HepG2 (cell line): ENCODE measurements at regions not wholly inside any gene's neighbourhood (a gene's known extent, or its start where the extent isn't known, plus 50 kb on each side); places are given as distances from the start of the nearest gene placed in this dataset.
A peak's percentile ranks its signal among the peaks of the same experiment; 100 is the strongest.

ENCODE experiments used
- ATAC-seq: fragments of 200-7000 bp; cut with Tn5 transposase; 3 replicates; pipeline ENCODE4 v1.9.1; 2020; ENCODE audit warnings: mild to moderate bottlenecking, moderate library complexity
- BruUV-seq: library from RNA; stranded (reverse); fragments of 400-500 nt; replicated peaks from 2 replicates; lab custom pipeline; 2021; lab: Mats Ljungman, UMichigan
- CTCF ChIA-PET: fragments of 300-600 bp; formaldehyde crosslinking; extraction: SDS; loops from one replicate; lab custom pipeline; 2021; ENCODE audit warnings: low total read pairs, inconsistent platforms, low intra/inter-chr PET ratio; lab: Yijun Ruan, JAX
- POLR2A ChIA-PET: fragments of 350-600 bp; sonication (Branson Sonifier 250); formaldehyde crosslinking; loops from one replicate; lab custom pipeline; 2020; ENCODE audit warnings: antibody characterized with exemption, inconsistent platforms; lab: Yijun Ruan, JAX
- DNase-seq: peaks from one replicate; pipeline ENCODE4 v3.0.0-alpha.2; 2015; ENCODE audit warnings: low spot score
- FAIRE-seq: peaks from 3 replicates; lab custom pipeline; 2011; peaks lifted over from hg19 to GRCh38; lab: Jason Lieb, UNC
- H2AFZ ChIP-seq: one replicate; pipeline ENCODE4 v1.6.1; 2011; ENCODE audit warnings: low read length, inconsistent platforms
- H3K27ac ChIP-seq: fragments of 300-600 bp; 3 replicates; pipeline ENCODE4 v1.8.0; 2011; ENCODE audit warnings: mixed run types, mild to moderate bottlenecking, mixed read lengths, low read length, inconsistent platforms; ENCODE audit not compliant: insufficient read depth; ENCODE audit errors: extremely low read length
- H3K27me3 ChIP-seq, 2 experiments: fragments of 200-600 bp in 1 of 2; 2 replicates in 1 of 2; 3 replicates in 1 of 2; pipeline versions ENCODE4 v1.6.0 to v1.8.0; 2011; ENCODE audit warnings: low read length in 2 of 2, mild to moderate bottlenecking in 2 of 2, moderate library complexity in 2 of 2, inconsistent platforms in 1 of 2; ENCODE audit not compliant: insufficient read depth in 2 of 2, control insufficient read depth in 1 of 2
- H3K36me3 ChIP-seq, 2 experiments: fragments of 200-600 bp in 1 of 2; replicated peaks in 1 of 2; 2 replicates in 1 of 2; 3 replicates in 1 of 2; pipeline versions ENCODE4 v1.5.1 to v1.8.0; 2011; ENCODE audit warnings: low read length in 2 of 2, inconsistent platforms in 1 of 2; ENCODE audit not compliant: insufficient read depth in 2 of 2, control insufficient read depth in 1 of 2
- H3K4me1 ChIP-seq: 2 replicates; pipeline ENCODE4 v1.5.1; 2012; ENCODE audit warnings: low read length, inconsistent platforms; ENCODE audit not compliant: insufficient read depth
- H3K4me2 ChIP-seq: 2 replicates; pipeline ENCODE4 v1.6.0; 2011; ENCODE audit warnings: low read depth, low read length, inconsistent platforms
- H3K4me3 ChIP-seq, 3 experiments: fragments of 200-600 bp in 1 of 3; sonication (generic), shearing (Covaris generic) in 1 of 3; replicated peaks in 1 of 3; 2 replicates each; pipeline ENCODE4 v1.5.1; 2011 to 2016; ENCODE audit warnings: low read length in 3 of 3, inconsistent platforms in 2 of 3, low read depth in 2 of 3, mild to moderate bottlenecking in 2 of 3, control low read depth in 1 of 3, mixed read lengths in 1 of 3; ENCODE audit not compliant: insufficient read depth in 1 of 3
- H3K79me2 ChIP-seq: one replicate; pipeline ENCODE4 v1.6.1; 2011; ENCODE audit warnings: low read length, inconsistent platforms; ENCODE audit not compliant: insufficient read depth
- H3K9ac ChIP-seq: 2 replicates; pipeline ENCODE4 v1.6.0; 2011; ENCODE audit warnings: mild to moderate bottlenecking, low read depth, low read length, inconsistent platforms; ENCODE audit not compliant: insufficient read depth
- H3K9me3 ChIP-seq: 2 replicates; pipeline ENCODE4 v1.5.1; 2012; ENCODE audit warnings: mild to moderate bottlenecking, low read length
- H4K20me1 ChIP-seq: 2 replicates; pipeline ENCODE4 v1.6.0; 2011; ENCODE audit warnings: inconsistent platforms, mild to moderate bottlenecking, low read length, moderate library complexity; ENCODE audit not compliant: insufficient read depth
- ATF3 ChIP-seq: sonication (generic); formaldehyde crosslinking; IDR thresholded peaks from 2 replicates; pipeline ENCODE4 v1.4.0; 2020; ENCODE audit warnings: missing genetic modification reagents
- CREB1 ChIP-seq, 2 experiments: fragments of 450-650 bp in 1 of 2; IDR thresholded peaks; 2 replicates each; pipeline ENCODE4 v1.6.1; 2016 to 2017; ENCODE audit warnings: control low read depth in 1 of 2, mild to moderate bottlenecking in 1 of 2, missing compliant biosample characterization in 1 of 2, missing genetic modification characterization in 1 of 2
- MNT ChIP-seq: fragments of 450-650 bp; IDR thresholded peaks from 2 replicates; pipeline ENCODE4 v1.6.1; 2016
- PHF8 ChIP-seq: sonication (generic); formaldehyde crosslinking; IDR thresholded peaks from 2 replicates; pipeline ENCODE4 v1.5.0; 2020; ENCODE audit warnings: missing genetic modification reagents
- ZNF496 ChIP-seq: sonication (generic); formaldehyde crosslinking; IDR thresholded peaks from 2 replicates; pipeline ENCODE4 v1.8.1; 2023; ENCODE audit warnings: mild to moderate bottlenecking, moderate library complexity, missing genetic modification reagents; ENCODE audit not compliant: insufficient replicate concordance
- ZNF512 ChIP-seq: sonication (generic); formaldehyde crosslinking; IDR thresholded peaks from 2 replicates; pipeline ENCODE4 v1.4.0; 2020; ENCODE audit warnings: mild to moderate bottlenecking, missing genetic modification reagents
- WGBS: methylation state at CpG from one replicate; pipeline ENCODE4 v1.1.6; 2017; ENCODE audit warnings: low lambda C conversion rate; 5-methylcytosine and 5-hydroxymethylcytosine counted together
- in situ Hi-C: cut with HindIII; loops from 2 replicates; pipeline ENCODE4 v1.10.0; 2017; ENCODE audit warnings: low pct_unique_long_range_greater_than_20kb; ENCODE audit not compliant: extremely low pct_ligation_motif_present
- intact Hi-C: fragments of 100-400 bp; cut with micrococcal nuclease; formaldehyde crosslinking; loops from one replicate; pipeline ENCODE4 v1.10.0; 2022; ENCODE audit not compliant: unreplicated experiment
- TF ChIP-seq, protein P1 (sequence below): sonication (generic); formaldehyde crosslinking; IDR thresholded peaks from 2 replicates; pipeline ENCODE4 v1.4.0; 2020; ENCODE audit warnings: mild to moderate bottlenecking, missing genetic modification reagents, borderline replicate concordance
- TF ChIP-seq, protein P2 (sequence below): sonication (generic); formaldehyde crosslinking; IDR thresholded peaks from 2 replicates; pipeline ENCODE4 v1.5.0; 2020; ENCODE audit warnings: missing genetic modification reagents

- TF ChIP-seq, protein P1, sequence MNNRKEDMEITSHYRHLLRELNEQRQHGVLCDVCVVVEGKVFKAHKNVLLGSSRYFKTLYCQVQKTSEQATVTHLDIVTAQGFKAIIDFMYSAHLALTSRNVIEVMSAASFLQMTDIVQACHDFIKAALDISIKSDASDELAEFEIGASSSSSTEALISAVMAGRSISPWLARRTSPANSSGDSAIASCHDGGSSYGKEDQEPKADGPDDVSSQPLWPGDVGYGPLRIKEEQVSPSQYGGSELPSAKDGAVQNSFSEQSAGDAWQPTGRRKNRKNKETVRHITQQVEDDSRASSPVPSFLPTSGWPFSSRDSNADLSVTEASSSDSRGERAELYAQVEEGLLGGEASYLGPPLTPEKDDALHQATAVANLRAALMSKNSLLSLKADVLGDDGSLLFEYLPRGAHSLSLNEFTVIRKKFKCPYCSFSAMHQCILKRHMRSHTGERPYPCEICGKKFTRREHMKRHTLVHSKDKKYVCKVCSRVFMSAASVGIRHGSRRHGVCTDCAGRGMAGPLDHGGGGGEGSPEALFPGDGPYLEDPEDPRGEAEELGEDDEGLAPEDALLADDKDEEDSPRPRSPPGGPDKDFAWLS (CRISPR knock-in tag) = no peak
- TF ChIP-seq ZNF496 (CRISPR knock-in tag) = no peak
- TF ChIP-seq ZNF512 = no peak
Observed at GRCh38 chr13:19052931-19053330, 128.7 kb downstream of the TUBA3C start (continued).

DNA sequence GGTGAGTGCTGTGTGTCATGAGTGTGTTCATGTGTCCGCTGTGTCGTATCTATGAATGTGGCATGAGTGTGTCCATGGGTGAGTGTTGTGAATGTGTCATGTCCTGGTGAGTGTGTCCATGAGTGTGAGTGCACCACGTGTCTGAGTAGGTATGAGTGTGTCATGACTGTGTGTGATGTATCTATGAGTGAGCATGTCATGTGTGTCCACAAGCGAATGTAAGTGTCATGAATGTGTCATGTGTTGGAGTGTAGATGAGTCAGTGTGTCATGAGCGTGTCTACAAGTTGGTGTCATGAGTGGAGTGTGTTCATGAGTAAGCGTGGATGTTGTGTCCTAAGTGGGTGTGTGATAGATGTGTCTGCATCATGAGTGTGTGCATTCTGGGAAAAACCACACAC, 129.4 kb downstream of the TUBA3C start:
- 36% methylated on average over 6 of the region's 6 CpGs for WGBS
- ATAC-seq (no peak), DNase-seq (no peak), FAIRE-seq (no peak)
- no peak overlapping the region for H3K4me2 ChIP-seq
- CTCF ChIA-PET = no interaction called here
- in situ Hi-C loops = no loop called here
- POLR2A ChIA-PET = no interaction called here
- intact Hi-C loops = no loop called here
- no peak overlapping the region for H3K27ac ChIP-seq
- no peak overlapping the region for H2AFZ ChIP-seq
- no peaks in the 10 kb centered on the region for H3K4me1 ChIP-seq
- no peaks in the 10 kb centered on the region for H3K79me2 ChIP-seq
- no peaks in the 10 kb centered on the region; a peak in 1 of 5 replicates for H3K27me3 ChIP-seq
- no TSS peak for BruUV-seq
- no peaks in the 10 kb centered on the region for H4K20me1 ChIP-seq
- H3K36me3 ChIP-seq = no peaks in the 10 kb centered on the region
- peak; percentile 75 for TF ChIP-seq CREB1 (IDR thresholded peaks at IDR 0.05)
- no peak for TF ChIP-seq CREB1 (CRISPR knock-in tag; IDR thresholded peaks at IDR 0.05)
- TF ChIP-seq, protein P2, sequence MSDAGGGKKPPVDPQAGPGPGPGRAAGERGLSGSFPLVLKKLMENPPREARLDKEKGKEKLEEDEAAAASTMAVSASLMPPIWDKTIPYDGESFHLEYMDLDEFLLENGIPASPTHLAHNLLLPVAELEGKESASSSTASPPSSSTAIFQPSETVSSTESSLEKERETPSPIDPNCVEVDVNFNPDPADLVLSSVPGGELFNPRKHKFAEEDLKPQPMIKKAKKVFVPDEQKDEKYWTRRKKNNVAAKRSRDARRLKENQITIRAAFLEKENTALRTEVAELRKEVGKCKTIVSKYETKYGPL (CRISPR knock-in tag) = no peak
- TF ChIP-seq PHF8 (CRISPR knock-in tag) = no peak
- TF ChIP-seq MNT = peak; percentile 77
- TF ChIP-seq ATF3 (CRISPR knock-in tag) = no peak
- no peak overlapping the region for H3K9ac ChIP-seq
- H3K4me3 ChIP-seq = no peak overlapping the region
- H3K9me3 ChIP-seq = no peaks in the 10 kb centered on the region; the same call in 1 of the 2 replicates
